K562 (cell line): ENCODE measurements at regions not wholly inside any gene's neighbourhood (a gene's known extent, or its start where the extent isn't known, plus 50 kb on each side); places are given as distances from the start of the nearest gene placed in this dataset.

Experiments used
- ARID2 ChIP-seq: fragments of 450-650 bp; IDR thresholded peaks from 2 replicates; pipeline ENCODE4 v1.6.1; 2017; ENCODE audit warnings: antibody characterized with exemption, mild to moderate bottlenecking
- ELF4 ChIP-seq: fragments of 450-650 bp; formaldehyde crosslinking; IDR thresholded peaks from 2 replicates; pipeline ENCODE4 v1.4.0; 2022; ENCODE audit warnings: missing genetic modification characterization
- EP300 ChIP-seq: IDR thresholded peaks from 2 replicates; pipeline ENCODE4 v1.6.1; 2012; ENCODE audit warnings: low read length, improper control_type of control experiment
- FUS ChIP-seq: fragments of 200-400 bp; formaldehyde crosslinking; optimal IDR thresholded peaks from 2 replicates; pipeline ENCODE3; 2017; ENCODE audit warnings: low read depth, low read length
- HDAC6 ChIP-seq: IDR thresholded peaks from 2 replicates; pipeline ENCODE4 v1.6.1; 2012; ENCODE audit warnings: low read depth, mild to moderate bottlenecking, control low read depth, inconsistent platforms, low read length, moderate library complexity
- HMGN3 ChIP-seq: IDR thresholded peaks from 2 replicates; pipeline ENCODE4 v1.6.1; 2011; ENCODE audit warnings: borderline replicate concordance, low read depth, mild to moderate bottlenecking, mixed read lengths, low read length; ENCODE audit not compliant: insufficient read length; ENCODE audit errors: extremely low read depth
- KDM1A ChIP-seq, 2 experiments: fragments of 450-650 bp; IDR thresholded peaks; 2 replicates each; pipeline ENCODE4 v1.6.1; 2016; ENCODE audit warnings: mild to moderate bottlenecking in 2 of 2
- KDM4B ChIP-seq, 2 experiments: fragments of 450-650 bp in 1 of 2; sonication (generic) in 1 of 2; IDR thresholded peaks; 2 replicates each; pipeline ENCODE4 v1.6.1; 2016 to 2017; ENCODE audit warnings: borderline replicate concordance in 2 of 2, antibody characterized with exemption in 1 of 2, low read depth in 1 of 2, mild to moderate bottlenecking in 1 of 2
- MTA3 ChIP-seq: fragments of 450-650 bp; formaldehyde crosslinking; IDR thresholded peaks from 2 replicates; pipeline ENCODE4 v1.6.1; 2017; ENCODE audit warnings: mild to moderate bottlenecking, borderline replicate concordance
- NCOA6 ChIP-seq: fragments of 450-650 bp; IDR thresholded peaks from 2 replicates; pipeline ENCODE4 v1.6.1; 2017; ENCODE audit warnings: mild to moderate bottlenecking
- NCOR1 ChIP-seq: fragments of 450-650 bp; IDR thresholded peaks from 2 replicates; pipeline ENCODE4 v1.6.1; 2016; ENCODE audit warnings: mild to moderate bottlenecking, moderate library complexity
- PCBP2 ChIP-seq: fragments of 200-400 bp; formaldehyde crosslinking; IDR thresholded peaks from 2 replicates; pipeline ENCODE4 v1.6.1; 2018; ENCODE audit warnings: low read length, low read depth, mild to moderate bottlenecking, moderate library complexity; ENCODE audit not compliant: poor library complexity, severe bottlenecking
- SETDB1 ChIP-seq: IDR thresholded peaks from one replicate; pipeline ENCODE4 v1.6.1; 2012; ENCODE audit warnings: low read length, control low read depth, inconsistent platforms
- SMAD1 ChIP-seq: fragments of 150-350 bp; IDR thresholded peaks from 2 replicates; pipeline ENCODE4 v1.6.1; 2014; ENCODE audit warnings: low read length, low read depth; ENCODE audit not compliant: partially characterized antibody
- SRF ChIP-seq, 2 experiments: fragments of 250-450, 450-650 bp in 1 of 2; sonication (Bioruptor Pico) in 1 of 2; sonication (generic) in 1 of 2; formaldehyde crosslinking; IDR thresholded peaks; 2 replicates each; pipeline versions ENCODE4 v1.5.0 to v1.5.1; 2020 to 2022; ENCODE audit warnings: mild to moderate bottlenecking in 1 of 2, missing genetic modification reagents in 1 of 2
- ZNF589 ChIP-seq: fragments of 200-800 bp; sonication (Bioruptor generic); IDR thresholded peaks from 2 replicates; pipeline ENCODE4 v1.6.1; 2016; ENCODE audit warnings: low read depth, missing genetic modification characterization, missing compliant biosample characterization
- ZNF696 ChIP-seq: fragments of 250-450 bp; sonication (Bioruptor Pico); conservative IDR thresholded peaks from 2 replicates; pipeline ENCODE4 v1.4.0; 2020; ENCODE audit warnings: mild to moderate bottlenecking, moderate library complexity
- TF ChIP-seq, protein P1 (sequence below): fragments of 450-650 bp; IDR thresholded peaks from 2 replicates; pipeline ENCODE4 v1.6.1; 2016; ENCODE audit warnings: missing biosample characterization, missing genetic modification characterization
- TF ChIP-seq, protein P2 (sequence below): fragments of 450-650 bp; conservative IDR thresholded peaks from 2 replicates; pipeline ENCODE4 v1.6.1; 2016; ENCODE audit warnings: missing genetic modification characterization, low read depth, mild to moderate bottlenecking, missing compliant biosample characterization, moderate library complexity
- TF ChIP-seq, protein P3 (sequence below), 2 experiments: IDR thresholded peaks in 1 of 2; conservative IDR thresholded peaks in 1 of 2; 2 replicates each; pipeline ENCODE4 v1.6.1; 2016; ENCODE audit warnings: low read depth in 2 of 2, mild to moderate bottlenecking in 1 of 2, missing compliant biosample characterization in 1 of 2, missing genetic modification characterization in 1 of 2, moderate library complexity in 1 of 2
- TF ChIP-seq, protein P4 (sequence below): fragments of 450-650 bp; formaldehyde crosslinking; IDR thresholded peaks from 2 replicates; pipeline ENCODE4 v1.4.0; 2020; ENCODE audit warnings: mild to moderate bottlenecking, mixed read lengths

DNA sequence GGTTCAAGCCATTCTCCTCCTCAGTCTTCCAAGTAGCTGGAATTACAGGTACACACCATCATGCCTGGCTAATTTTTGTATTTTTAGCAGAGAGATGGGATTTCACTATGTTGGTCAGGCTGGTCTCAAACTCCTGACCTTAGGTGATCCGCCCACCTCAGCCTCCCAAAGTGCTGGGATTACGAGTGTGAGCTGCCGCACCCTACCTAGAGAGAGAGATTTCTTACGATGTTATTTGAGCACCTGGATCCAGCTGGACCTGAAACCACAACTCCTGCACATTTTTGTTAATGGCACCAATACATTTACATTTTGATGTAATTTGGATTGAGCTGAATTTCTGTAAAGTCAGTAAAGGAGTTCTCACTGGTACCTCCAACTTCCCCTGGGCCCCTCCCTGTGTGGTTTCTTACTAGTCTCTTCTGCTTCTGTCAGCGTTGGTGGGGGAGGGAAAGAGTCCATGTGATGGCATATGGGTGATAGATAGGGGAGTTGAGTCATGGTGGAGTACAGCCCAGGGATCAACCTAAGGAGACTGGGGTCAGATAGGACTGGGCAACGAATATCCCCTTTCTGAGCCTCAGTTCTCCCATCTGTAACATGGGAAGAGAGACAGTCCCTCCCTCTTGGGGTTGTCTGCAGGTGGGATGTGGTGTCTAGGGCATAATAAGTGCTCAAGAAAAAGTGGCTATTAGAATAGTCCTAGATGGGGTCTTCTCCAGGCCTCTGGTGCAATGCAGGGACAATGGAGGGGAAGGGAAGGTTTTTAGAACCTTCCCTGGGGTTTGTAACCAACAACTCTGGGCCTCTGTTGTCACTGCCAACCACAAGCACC lies 83.3 kb upstream of the MED13L start (continued):
- TF ChIP-seq ZNF696 (no peak), KDM4B (IDR thresholded peaks at IDR 0.05; ENCODE audit: borderline replicate concordance in 2 of 2, low read depth in 1 of 2) (no peak), KDM1A (IDR thresholded peaks at IDR 0.05) (peak; percentile 83 to 93), NCOR1 (peak; percentile 81), HMGN3 (no peak), ELF4 (no peak), PCBP2 (no peak), HDAC6 (no peak), MTA3 (peak; percentile 40; the same call in 1 of the 2 replicates), SRF (CRISPR knock-in tag; IDR thresholded peaks at IDR 0.05) (no peak), NCOA6 (no peak), EP300 (peak; percentile 87), SETDB1 (no peak), SMAD1 (no peak), ARID2 (no peak), ZNF589 (no peak), FUS (no peak)
- TF ChIP-seq, protein P1, sequence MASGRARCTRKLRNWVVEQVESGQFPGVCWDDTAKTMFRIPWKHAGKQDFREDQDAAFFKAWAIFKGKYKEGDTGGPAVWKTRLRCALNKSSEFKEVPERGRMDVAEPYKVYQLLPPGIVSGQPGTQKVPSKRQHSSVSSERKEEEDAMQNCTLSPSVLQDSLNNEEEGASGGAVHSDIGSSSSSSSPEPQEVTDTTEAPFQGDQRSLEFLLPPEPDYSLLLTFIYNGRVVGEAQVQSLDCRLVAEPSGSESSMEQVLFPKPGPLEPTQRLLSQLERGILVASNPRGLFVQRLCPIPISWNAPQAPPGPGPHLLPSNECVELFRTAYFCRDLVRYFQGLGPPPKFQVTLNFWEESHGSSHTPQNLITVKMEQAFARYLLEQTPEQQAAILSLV (tag): no peak
- TF ChIP-seq, protein P2, sequence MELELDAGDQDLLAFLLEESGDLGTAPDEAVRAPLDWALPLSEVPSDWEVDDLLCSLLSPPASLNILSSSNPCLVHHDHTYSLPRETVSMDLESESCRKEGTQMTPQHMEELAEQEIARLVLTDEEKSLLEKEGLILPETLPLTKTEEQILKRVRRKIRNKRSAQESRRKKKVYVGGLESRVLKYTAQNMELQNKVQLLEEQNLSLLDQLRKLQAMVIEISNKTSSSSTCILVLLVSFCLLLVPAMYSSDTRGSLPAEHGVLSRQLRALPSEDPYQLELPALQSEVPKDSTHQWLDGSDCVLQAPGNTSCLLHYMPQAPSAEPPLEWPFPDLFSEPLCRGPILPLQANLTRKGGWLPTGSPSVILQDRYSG (tag): no peak
- TF ChIP-seq, protein P3, sequence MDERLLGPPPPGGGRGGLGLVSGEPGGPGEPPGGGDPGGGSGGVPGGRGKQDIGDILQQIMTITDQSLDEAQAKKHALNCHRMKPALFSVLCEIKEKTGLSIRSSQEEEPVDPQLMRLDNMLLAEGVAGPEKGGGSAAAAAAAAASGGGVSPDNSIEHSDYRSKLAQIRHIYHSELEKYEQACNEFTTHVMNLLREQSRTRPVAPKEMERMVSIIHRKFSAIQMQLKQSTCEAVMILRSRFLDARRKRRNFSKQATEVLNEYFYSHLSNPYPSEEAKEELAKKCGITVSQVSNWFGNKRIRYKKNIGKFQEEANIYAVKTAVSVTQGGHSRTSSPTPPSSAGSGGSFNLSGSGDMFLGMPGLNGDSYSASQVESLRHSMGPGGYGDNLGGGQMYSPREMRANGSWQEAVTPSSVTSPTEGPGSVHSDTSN (CRISPR knock-in tag; IDR thresholded peaks at IDR 0.05; ENCODE audit: low read depth): no peak
- TF ChIP-seq, protein P3 (tag; conservative IDR thresholded peaks at IDR 0.05; ENCODE audit: low read depth): peak; percentile 81
- TF ChIP-seq, protein P4, sequence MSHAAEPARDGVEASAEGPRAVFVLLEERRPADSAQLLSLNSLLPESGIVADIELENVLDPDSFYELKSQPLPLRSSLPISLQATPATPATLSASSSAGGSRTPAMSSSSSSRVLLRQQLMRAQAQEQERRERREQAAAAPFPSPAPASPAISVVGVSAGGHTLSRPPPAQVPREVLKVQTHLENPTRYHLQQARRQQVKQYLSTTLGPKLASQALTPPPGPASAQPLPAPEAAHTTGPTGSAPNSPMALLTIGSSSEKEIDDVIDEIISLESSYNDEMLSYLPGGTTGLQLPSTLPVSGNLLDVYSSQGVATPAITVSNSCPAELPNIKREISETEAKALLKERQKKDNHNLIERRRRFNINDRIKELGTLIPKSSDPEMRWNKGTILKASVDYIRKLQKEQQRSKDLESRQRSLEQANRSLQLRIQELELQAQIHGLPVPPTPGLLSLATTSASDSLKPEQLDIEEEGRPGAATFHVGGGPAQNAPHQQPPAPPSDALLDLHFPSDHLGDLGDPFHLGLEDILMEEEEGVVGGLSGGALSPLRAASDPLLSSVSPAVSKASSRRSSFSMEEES (CRISPR knock-in tag): no peak
